Neural crest cell (in vitro differentiated cells): ENCODE measurements at regions not wholly inside any gene's neighbourhood (a gene's known extent, or its start where the extent isn't known, plus 50 kb on each side); places are given as distances from the start of the nearest gene placed in this dataset.

Source experiments
- DNase-seq: peaks from one replicate; pipeline ENCODE4 v3.0.0; 2021; ENCODE audit warnings: low read depth, mixed read lengths, low spot score
- H3K27ac Mint-ChIP-seq: one replicate; pipeline ENCODE4 v1.8.0; 2021; ENCODE audit warnings: mild to moderate bottlenecking, mixed read lengths; ENCODE audit not compliant: unreplicated experiment
- H3K27me3 Mint-ChIP-seq: 2 replicates; pipeline ENCODE4 v1.8.0; 2021; ENCODE audit warnings: low read depth, mild to moderate bottlenecking, mixed read lengths
- H3K36me3 Mint-ChIP-seq: 2 replicates; pipeline ENCODE4 v1.8.0; 2021; ENCODE audit warnings: low read depth, mild to moderate bottlenecking, mixed read lengths
- H3K4me1 Mint-ChIP-seq: 2 replicates; pipeline ENCODE4 v1.8.0; 2021; ENCODE audit warnings: mixed read lengths
- H3K4me3 Mint-ChIP-seq: one replicate; pipeline ENCODE4 v1.8.0; 2021; ENCODE audit warnings: mild to moderate bottlenecking, mixed read lengths
- H3K9me3 Mint-ChIP-seq: 2 replicates; pipeline ENCODE4 v1.8.0; 2021; ENCODE audit warnings: mixed read lengths
- CTCF ChIP-seq: fragments of 200-600 bp; sonication (generic); conservative IDR thresholded peaks from 2 replicates; pipeline ENCODE4 v1.5.0; 2021; ENCODE audit warnings: antibody characterized with exemption, mild to moderate bottlenecking

- H3K4me1 Mint-ChIP-seq = no peaks in the 10 kb centered on the region
- no peak for DNase-seq
- no peaks in the 10 kb centered on the region for H3K9me3 Mint-ChIP-seq
- no peak overlapping the region for H3K27ac Mint-ChIP-seq
- no peak for TF ChIP-seq CTCF
- no peak overlapping the region for H3K4me3 Mint-ChIP-seq
- no peaks in the 10 kb centered on the region for H3K36me3 Mint-ChIP-seq
- H3K27me3 Mint-ChIP-seq = no peaks in the 10 kb centered on the region
Measured at GRCh38 chr13:53101883-53102282, 73.3 kb downstream of the OLFM4 start.

GRCh38 chr13:53104136-53104535, 75.5 kb downstream of the OLFM4 start:
- no peaks in the 10 kb centered on the region for H3K36me3 Mint-ChIP-seq
- TF ChIP-seq CTCF = no peak
- H3K27ac Mint-ChIP-seq = no peak overlapping the region
- DNase-seq = no peak
- H3K4me3 Mint-ChIP-seq = no peak overlapping the region
- no peaks in the 10 kb centered on the region for H3K4me1 Mint-ChIP-seq
- no peaks in the 10 kb centered on the region for H3K9me3 Mint-ChIP-seq
- H3K27me3 Mint-ChIP-seq = no peaks in the 10 kb centered on the region

- H3K4me3 Mint-ChIP-seq = no peak overlapping the region
- no peaks in the 10 kb centered on the region for H3K36me3 Mint-ChIP-seq
- no peaks in the 10 kb centered on the region for H3K9me3 Mint-ChIP-seq
- no peak for TF ChIP-seq CTCF
- no peaks in the 10 kb centered on the region for H3K27me3 Mint-ChIP-seq
- no peak overlapping the region for H3K27ac Mint-ChIP-seq
- H3K4me1 Mint-ChIP-seq = no peaks in the 10 kb centered on the region
- DNase-seq = no peak
Measured at GRCh38 chr13:53105477-53105876, 76.9 kb downstream of the OLFM4 start.

- H3K27me3 Mint-ChIP-seq = no peaks in the 10 kb centered on the region
- no peak for DNase-seq
- no peak for TF ChIP-seq CTCF
- no peak overlapping the region for H3K4me3 Mint-ChIP-seq
- no peaks in the 10 kb centered on the region for H3K4me1 Mint-ChIP-seq
- H3K9me3 Mint-ChIP-seq = no peaks in the 10 kb centered on the region
- no peak overlapping the region for H3K27ac Mint-ChIP-seq
- no peaks in the 10 kb centered on the region for H3K36me3 Mint-ChIP-seq
Measured at GRCh38 chr13:53105890-53106289, 77.3 kb downstream of the OLFM4 start.

- DNase-seq = no peak
- TF ChIP-seq CTCF = no peak
- Mint-ChIP-seq H3K27me3 (no peaks in the 10 kb centered on the region), H3K4me3 (no peak overlapping the region), H3K36me3 (no peaks in the 10 kb centered on the region), H3K27ac (no peak overlapping the region), H3K9me3 (no peaks in the 10 kb centered on the region), H3K4me1 (no peaks in the 10 kb centered on the region)
Measured at GRCh38 chr13:53110181-53110580, 81.6 kb downstream of the OLFM4 start.

- no peaks in the 10 kb centered on the region for H3K36me3 Mint-ChIP-seq
Measured at GRCh38 chr13:53110614-53111013, 82.0 kb downstream of the OLFM4 start.

More at GRCh38 chr13:53110614-53111013, 82.0 kb downstream of the OLFM4 start:
- no peak for TF ChIP-seq CTCF
- no peak overlapping the region for H3K4me3 Mint-ChIP-seq
- H3K27ac Mint-ChIP-seq = no peak overlapping the region
- no peaks in the 10 kb centered on the region for H3K27me3 Mint-ChIP-seq
- no peaks in the 10 kb centered on the region for H3K4me1 Mint-ChIP-seq
- H3K9me3 Mint-ChIP-seq = no peaks in the 10 kb centered on the region
- no peak for DNase-seq
